IMR-90 (cell line): ENCODE measurements at regions not wholly inside any gene's neighbourhood (a gene's known extent, or its start where the extent isn't known, plus 50 kb on each side); places are given as distances from the start of the nearest gene placed in this dataset.

Experiments
- ATAC-seq: fragments of 200-7000 bp; cut with Tn5 transposase; 2 replicates; pipeline ENCODE4 v1.9.1; 2020; ENCODE audit warnings: low read depth, mild to moderate bottlenecking, moderate library complexity
- BruUV-seq: library from RNA; stranded (reverse); fragments of 400-500 nt; replicated peaks from 2 replicates; lab custom pipeline; 2021; lab: Mats Ljungman, UMichigan
- CTCF ChIA-PET: fragments of 300-600 bp; formaldehyde crosslinking; extraction: SDS; loops from one replicate; lab custom pipeline; 2021; ENCODE audit warnings: antibody characterized with exemption; lab: Yijun Ruan, JAX
- POLR2A ChIA-PET: fragments of 300-600 bp; sonication (Branson Sonifier 250); formaldehyde crosslinking; loops from one replicate; lab custom pipeline; 2022; ENCODE audit warnings: antibody characterized with exemption; ENCODE audit not compliant: unreplicated experiment; lab: Charles Lee
- DNase-seq: peaks from one replicate; pipeline ENCODE4 v3.0.0; 2013
- H2AFZ ChIP-seq: replicated peaks from 2 replicates; pipeline ENCODE3; 2013; ENCODE audit warnings: low read length, mild to moderate bottlenecking; ENCODE audit not compliant: poor library complexity
- H2AK5ac ChIP-seq: 2 replicates; pipeline ENCODE4 v1.6.1; 2013; ENCODE audit warnings: low read depth, low read length, inconsistent platforms
- H2AK9ac ChIP-seq: replicated peaks from 2 replicates; pipeline ENCODE3; 2013; ENCODE audit warnings: mild to moderate bottlenecking, low read depth, low read length, moderate library complexity; ENCODE audit not compliant: poor library complexity
- H2BK120ac ChIP-seq: 2 replicates; pipeline ENCODE4 v1.6.1; 2013; ENCODE audit warnings: low read depth, low read length, inconsistent platforms
- H2BK15ac ChIP-seq: 3 replicates; pipeline ENCODE4 v1.6.1; 2013; ENCODE audit warnings: low read depth, low read length, inconsistent platforms
- H2BK20ac ChIP-seq: 2 replicates; pipeline ENCODE4 v1.6.1; 2013; ENCODE audit warnings: low read depth, mild to moderate bottlenecking, inconsistent platforms, low read length, moderate library complexity
- H2BK5ac ChIP-seq: 2 replicates; pipeline ENCODE4 v1.6.1; 2013; ENCODE audit warnings: mild to moderate bottlenecking, low read depth, low read length, inconsistent platforms; ENCODE audit not compliant: poor library complexity, severe bottlenecking
- H3K14ac ChIP-seq: replicated peaks from 2 replicates; pipeline ENCODE4 v1.6.1; 2013; ENCODE audit warnings: low read depth, low read length, inconsistent platforms
- H3K18ac ChIP-seq: 2 replicates; pipeline ENCODE4 v1.6.1; 2013; ENCODE audit warnings: low read depth, low read length, control low read depth
- H3K23ac ChIP-seq: 2 replicates; pipeline ENCODE4 v1.6.1; 2013; ENCODE audit warnings: low read depth, low read length, inconsistent platforms
- H3K27ac ChIP-seq: 2 replicates; pipeline ENCODE4 v1.5.1; 2013; ENCODE audit warnings: mild to moderate bottlenecking, control low read depth, low read length; ENCODE audit not compliant: insufficient read depth
- H3K27me3 ChIP-seq: 2 replicates; pipeline ENCODE4 v1.6.1; 2013; ENCODE audit warnings: low read length; ENCODE audit not compliant: control insufficient read depth, insufficient read depth
- H3K36me3 ChIP-seq: 2 replicates; pipeline ENCODE4 v1.6.1; 2013; ENCODE audit warnings: low read length, mixed read lengths; ENCODE audit not compliant: control insufficient read depth, insufficient read depth
- H3K4ac ChIP-seq: 2 replicates; pipeline ENCODE4 v1.6.1; 2013; ENCODE audit warnings: low read depth, low read length, inconsistent platforms
- H3K4me1 ChIP-seq: 2 replicates; pipeline ENCODE4 v1.6.1; 2013; ENCODE audit warnings: low read length, mixed read lengths; ENCODE audit not compliant: control insufficient read depth, insufficient read depth
- H3K4me2 ChIP-seq: 2 replicates; pipeline ENCODE4 v1.6.1; 2013; ENCODE audit warnings: low read depth, mild to moderate bottlenecking, control low read depth, low read length, moderate library complexity
- H3K4me3 ChIP-seq: 2 replicates; pipeline ENCODE4 v1.5.1; 2013; ENCODE audit warnings: low read depth, mild to moderate bottlenecking, control low read depth, low read length, moderate library complexity; ENCODE audit not compliant: insufficient read depth
- H3K56ac ChIP-seq: 2 replicates; pipeline ENCODE4 v1.6.1; 2013; ENCODE audit warnings: low read length, inconsistent platforms; ENCODE audit not compliant: insufficient read depth; ENCODE audit errors: extremely low read depth
- H3K79me1 ChIP-seq, 2 experiments: 2 replicates each; pipeline ENCODE4 v1.6.1; 2013; ENCODE audit warnings: low read length in 2 of 2, inconsistent platforms in 1 of 2, low read depth in 1 of 2
- H3K9ac ChIP-seq: 2 replicates; pipeline ENCODE4 v1.6.1; 2013; ENCODE audit warnings: low read depth, low read length, control low read depth
- H3K9me1 ChIP-seq: 2 replicates; pipeline ENCODE4 v1.6.1; 2013; ENCODE audit warnings: low read length, inconsistent platforms; ENCODE audit not compliant: insufficient read depth
- H3K9me3 ChIP-seq: 2 replicates; pipeline ENCODE4 v1.6.1; 2013; ENCODE audit warnings: low read length; ENCODE audit not compliant: control insufficient read depth, insufficient read depth
- H4K20me1 ChIP-seq: 2 replicates; pipeline ENCODE4 v1.6.1; 2013; ENCODE audit warnings: low read length, inconsistent platforms; ENCODE audit not compliant: insufficient read depth
- H4K5ac ChIP-seq: 2 replicates; pipeline ENCODE4 v1.6.1; 2013; ENCODE audit warnings: mild to moderate bottlenecking, low read depth, low read length, control low read depth
- H4K8ac ChIP-seq, 2 experiments: 2 replicates each; pipeline ENCODE4 v1.6.1; 2013; ENCODE audit warnings: low read depth in 2 of 2, low read length in 2 of 2, control low read depth in 1 of 2, inconsistent platforms in 1 of 2
- H4K91ac ChIP-seq: 2 replicates; pipeline ENCODE4 v1.6.1; 2013; ENCODE audit warnings: low read depth, low read length, inconsistent platforms; ENCODE audit not compliant: insufficient read depth
- CEBPB ChIP-seq: IDR thresholded peaks from 2 replicates; pipeline ENCODE4 v1.6.1; 2012; ENCODE audit warnings: low read depth, low read length, improper control_type of control experiment
- MAFK ChIP-seq: IDR thresholded peaks from 2 replicates; pipeline ENCODE4 v1.6.1; 2012; ENCODE audit warnings: low read depth, low read length, improper control_type of control experiment
- MXI1 ChIP-seq: IDR thresholded peaks from 2 replicates; pipeline ENCODE4 v1.6.1; 2012; ENCODE audit warnings: low read depth, mild to moderate bottlenecking, low read length, moderate library complexity, borderline replicate concordance
- RFX5 ChIP-seq: IDR thresholded peaks from 2 replicates; pipeline ENCODE4 v1.8.0; 2012; ENCODE audit warnings: low read depth, mild to moderate bottlenecking, low read length, moderate library complexity
- SMC3 ChIP-seq: fragments of 150-350 bp; IDR thresholded peaks from 2 replicates; pipeline ENCODE4 v1.6.1; 2016; ENCODE audit warnings: low read depth, mild to moderate bottlenecking, antibody characterized with exemption, low read length, moderate library complexity
- WGBS, 2 experiments: methylation state at CpG; one replicate each; pipeline versions ENCODE4 v1.1.5 to v1.1.7; 2013; ENCODE audit warnings: missing lambda C conversion rate in 2 of 2; ENCODE audit not compliant: insufficient read length in 1 of 2; ENCODE audit errors: extremely low coverage in 2 of 2; 5-methylcytosine and 5-hydroxymethylcytosine counted together
- dilution Hi-C: fragments of 300-500 bp; cut with HindIII; formaldehyde crosslinking; loops from one replicate; pipeline ENCODE4 v1.14.3; 2018; ENCODE audit warnings: low sequenced_read_pairs; ENCODE audit not compliant: unreplicated experiment
- in situ Hi-C: fragments of 300-500 bp; cut with MboI; formaldehyde crosslinking; loops from 3 replicates; pipeline ENCODE4 v1.14.3; 2019; ENCODE audit warnings: low sequenced_read_pairs, inconsistent platforms, mixed read lengths
- intact Hi-C: fragments of 100-400 bp; cut with micrococcal nuclease; formaldehyde crosslinking; loops from 2 replicates; pipeline ENCODE4 v1.10.0; 2022
- TF ChIP-seq, protein P1 (sequence below): conservative IDR thresholded peaks from 2 replicates; pipeline ENCODE4 v1.5.1; 2012; ENCODE audit warnings: mild to moderate bottlenecking, low read depth, low read length, improper control_type of control experiment

DNA sequence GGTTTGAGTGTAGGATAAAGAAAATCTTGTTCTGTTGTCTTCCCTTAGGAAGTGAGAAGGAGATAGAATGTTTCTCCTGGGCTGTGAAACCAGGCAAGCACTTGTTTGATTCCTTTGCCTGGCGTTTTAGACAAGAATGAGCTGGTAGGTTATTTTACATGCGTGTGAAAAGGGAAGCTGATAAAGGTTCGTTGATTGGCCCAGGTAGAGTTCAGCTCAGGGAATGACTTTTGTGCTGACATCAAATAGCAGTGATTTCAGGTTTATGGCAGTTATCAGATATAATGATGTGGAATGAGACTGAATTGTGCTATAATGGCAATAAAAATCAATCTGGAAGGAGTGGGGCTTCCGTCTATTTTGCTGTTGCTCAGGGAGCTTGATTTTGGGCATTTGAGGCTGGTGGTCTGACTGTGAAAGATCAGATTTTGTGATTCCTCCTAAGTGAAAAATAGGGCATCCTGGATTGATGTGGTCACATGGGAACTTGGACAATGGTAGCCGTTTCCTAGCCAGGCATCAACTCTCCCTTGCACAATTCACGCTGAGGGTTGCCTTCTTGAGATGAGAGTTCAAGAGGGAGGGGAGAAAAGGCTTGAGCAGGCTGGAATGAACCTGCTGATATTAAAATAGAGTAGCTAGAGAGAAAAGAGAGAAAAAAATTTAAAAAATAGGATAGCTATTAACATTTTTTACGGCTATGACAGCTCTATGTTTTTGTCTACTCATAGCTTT, 388.9 kb downstream of the EDEM1 start:
- intact Hi-C loops (no loop called here), dilution Hi-C loops (no loop called here), in situ Hi-C loops (no loop called here)
- Histone ChIP-seq H4K8ac (no peak overlapping the region), H2BK15ac (no peak overlapping the region), H3K4me2 (no peak overlapping the region), H3K23ac (no peak overlapping the region), H3K9me1 (no peaks in the 10 kb centered on the region), H3K9me3 (peaks cover 23% of the 10 kb centered on the region), H3K18ac (no peak overlapping the region), H3K4ac (no peak overlapping the region), H3K14ac (no peak overlapping the region), H2BK20ac (no peak overlapping the region), H2AK9ac (no peak overlapping the region), H4K20me1 (no peaks in the 10 kb centered on the region), H4K5ac (no peak overlapping the region), H2BK120ac (no peak overlapping the region), H2AK5ac (no peak overlapping the region), H3K9ac (no peak overlapping the region), H2AFZ (no peak overlapping the region), H4K91ac (no peak overlapping the region), H3K4me1 (no peaks in the 10 kb centered on the region), H3K27me3 (no peaks in the 10 kb centered on the region), H3K4me3 (no peak overlapping the region), H3K36me3 (no peaks in the 10 kb centered on the region), H3K56ac (no peak overlapping the region), H3K79me1 (no peaks in the 10 kb centered on the region), H3K27ac (no peak overlapping the region), H2BK5ac (no peak overlapping the region)
- WGBS, 2 experiments = 33% methylated on average over 3 of the region's 7 CpGs; no CpG with 5 or more reads in 1 of the 2 experiments
- ATAC-seq (no peak), DNase-seq (no peak)
- ChIA-PET POLR2A (no interaction called here), CTCF (no interaction called here)
- no peak for TF ChIP-seq MXI1
- TF ChIP-seq CEBPB = no peak
- TF ChIP-seq, protein P1, sequence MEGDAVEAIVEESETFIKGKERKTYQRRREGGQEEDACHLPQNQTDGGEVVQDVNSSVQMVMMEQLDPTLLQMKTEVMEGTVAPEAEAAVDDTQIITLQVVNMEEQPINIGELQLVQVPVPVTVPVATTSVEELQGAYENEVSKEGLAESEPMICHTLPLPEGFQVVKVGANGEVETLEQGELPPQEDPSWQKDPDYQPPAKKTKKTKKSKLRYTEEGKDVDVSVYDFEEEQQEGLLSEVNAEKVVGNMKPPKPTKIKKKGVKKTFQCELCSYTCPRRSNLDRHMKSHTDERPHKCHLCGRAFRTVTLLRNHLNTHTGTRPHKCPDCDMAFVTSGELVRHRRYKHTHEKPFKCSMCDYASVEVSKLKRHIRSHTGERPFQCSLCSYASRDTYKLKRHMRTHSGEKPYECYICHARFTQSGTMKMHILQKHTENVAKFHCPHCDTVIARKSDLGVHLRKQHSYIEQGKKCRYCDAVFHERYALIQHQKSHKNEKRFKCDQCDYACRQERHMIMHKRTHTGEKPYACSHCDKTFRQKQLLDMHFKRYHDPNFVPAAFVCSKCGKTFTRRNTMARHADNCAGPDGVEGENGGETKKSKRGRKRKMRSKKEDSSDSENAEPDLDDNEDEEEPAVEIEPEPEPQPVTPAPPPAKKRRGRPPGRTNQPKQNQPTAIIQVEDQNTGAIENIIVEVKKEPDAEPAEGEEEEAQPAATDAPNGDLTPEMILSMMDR = no peak
- no peak for TF ChIP-seq RFX5
- no peak for TF ChIP-seq MAFK
- TF ChIP-seq SMC3 = no peak
- BruUV-seq = no TSS peak
